Left lung (tissue), 4 donors: ENCODE measurements at regions not wholly inside any gene's neighbourhood (a gene's known extent, or its start where the extent isn't known, plus 50 kb on each side); places are given as distances from the start of the nearest gene placed in this dataset.

Source experiments
- ATAC-seq: fragments of 200-7000 bp; cut with Tn5 transposase; one replicate; pipeline ENCODE4 v1.9.1; 2020; ENCODE audit warnings: moderate library complexity
- DNase-seq, 4 donors: peaks; one replicate each; pipeline ENCODE4 v3.0.0-alpha.2; 2013 to 2020
- H3K27ac ChIP-seq, 2 donors: fragments of 200-600 bp; sonication (generic) in 1 of 2; one replicate each; pipeline versions ENCODE4 v1.5.0 to v1.8.0; 2020 to 2021
- H3K27me3 ChIP-seq, 2 donors: fragments of 200-600 bp; sonication (generic) in 1 of 2; one replicate each; pipeline versions ENCODE4 v1.5.0 to v1.8.0; 2020 to 2021
- H3K36me3 ChIP-seq, 2 donors: fragments of 200-600 bp; sonication (generic) in 1 of 2; one replicate each; pipeline versions ENCODE4 v1.5.0 to v1.8.0; 2020 to 2021
- H3K4me1 ChIP-seq, 2 donors: fragments of 200-600 bp; one replicate each; pipeline ENCODE4 v1.8.0; 2021
- H3K4me3 ChIP-seq, 2 donors: fragments of 200-600 bp; sonication (generic) in 1 of 2; one replicate each; pipeline versions ENCODE4 v1.5.0 to v1.8.0; 2020 to 2021; ENCODE audit warnings: mild to moderate bottlenecking in 1 of 2
- H3K9me3 ChIP-seq, 2 donors: fragments of 200-600 bp; sonication (generic) in 1 of 2; one replicate each; pipeline versions ENCODE4 v1.5.0 to v1.8.0; 2020 to 2021
- intact Hi-C, 2 donors: fragments of 100-400 bp; cut with DNase I; formaldehyde crosslinking; loops; one replicate each; pipeline versions ENCODE4 v1.11.2 to v1.14.2; 2022
- TF ChIP-seq, protein P1 (sequence below), 2 donors: fragments of 200-600 bp; sonication (generic) in 1 of 2; IDR thresholded peaks; one replicate each; pipeline versions ENCODE4 v1.5.0 to v1.8.0; 2021; ENCODE audit warnings: antibody characterized with exemption in 2 of 2
- donor health status: DM: no; HTN: yes; CAD: no.
- donor health status: DM: no; HTN: no; CAD: no.

DNA sequence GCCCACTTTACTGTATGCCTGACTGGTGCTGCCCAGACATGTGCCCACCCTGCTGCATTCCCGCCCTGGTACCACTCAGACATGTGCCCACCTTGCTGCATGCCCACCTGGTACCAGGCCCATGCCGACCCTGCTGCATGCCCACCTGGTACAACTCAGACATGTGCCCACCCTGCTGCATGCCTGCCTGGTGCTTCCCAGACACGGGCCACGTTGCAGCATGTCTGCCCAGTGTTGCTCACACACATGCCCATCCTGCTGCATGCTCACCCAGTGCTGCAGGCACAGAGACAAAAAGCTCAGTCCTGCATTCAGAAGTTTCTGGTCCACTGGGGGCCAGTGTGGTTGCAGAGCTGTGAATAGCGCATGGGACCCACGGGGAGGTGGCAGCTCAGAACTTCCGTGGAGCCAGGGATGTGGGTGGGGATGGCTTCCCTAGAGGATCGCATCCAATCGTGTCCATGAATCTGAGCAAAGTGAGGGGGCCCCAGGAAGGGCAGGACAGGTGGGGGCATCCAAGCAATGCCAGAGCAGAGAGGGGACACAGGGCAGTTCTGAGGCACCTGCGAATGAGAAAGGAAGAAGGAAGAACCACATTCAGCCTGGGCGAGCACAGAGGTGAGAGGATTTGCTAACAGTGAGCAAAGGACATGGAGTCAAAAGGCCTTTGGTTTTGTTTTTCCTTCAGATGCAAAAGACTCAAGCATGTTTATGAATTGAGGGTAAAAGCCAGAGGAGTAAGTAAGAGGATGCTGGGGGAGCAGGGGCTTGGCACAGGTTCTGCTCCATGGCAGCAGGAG, 175.9 kb upstream of the C14orf180 start:
- intact Hi-C loops: no loop called here
- TF ChIP-seq, protein P1, sequence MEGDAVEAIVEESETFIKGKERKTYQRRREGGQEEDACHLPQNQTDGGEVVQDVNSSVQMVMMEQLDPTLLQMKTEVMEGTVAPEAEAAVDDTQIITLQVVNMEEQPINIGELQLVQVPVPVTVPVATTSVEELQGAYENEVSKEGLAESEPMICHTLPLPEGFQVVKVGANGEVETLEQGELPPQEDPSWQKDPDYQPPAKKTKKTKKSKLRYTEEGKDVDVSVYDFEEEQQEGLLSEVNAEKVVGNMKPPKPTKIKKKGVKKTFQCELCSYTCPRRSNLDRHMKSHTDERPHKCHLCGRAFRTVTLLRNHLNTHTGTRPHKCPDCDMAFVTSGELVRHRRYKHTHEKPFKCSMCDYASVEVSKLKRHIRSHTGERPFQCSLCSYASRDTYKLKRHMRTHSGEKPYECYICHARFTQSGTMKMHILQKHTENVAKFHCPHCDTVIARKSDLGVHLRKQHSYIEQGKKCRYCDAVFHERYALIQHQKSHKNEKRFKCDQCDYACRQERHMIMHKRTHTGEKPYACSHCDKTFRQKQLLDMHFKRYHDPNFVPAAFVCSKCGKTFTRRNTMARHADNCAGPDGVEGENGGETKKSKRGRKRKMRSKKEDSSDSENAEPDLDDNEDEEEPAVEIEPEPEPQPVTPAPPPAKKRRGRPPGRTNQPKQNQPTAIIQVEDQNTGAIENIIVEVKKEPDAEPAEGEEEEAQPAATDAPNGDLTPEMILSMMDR (IDR thresholded peaks at IDR 0.05): no peak
- peaks cover 0 to 5% of the 10 kb centered on the region in 2 donors for H3K27me3 ChIP-seq
- H3K9me3 ChIP-seq: peaks cover 0 to 4% of the 10 kb centered on the region in 2 donors
- ATAC-seq (no peak), DNase-seq (peak in 1 of 4 donors; percentile 63)
- H3K36me3 ChIP-seq: no peaks in the 10 kb centered on the region
- no peak overlapping the region for H3K4me3 ChIP-seq
- H3K4me1 ChIP-seq: no peaks in the 10 kb centered on the region
- no peak overlapping the region for H3K27ac ChIP-seq

DNA sequence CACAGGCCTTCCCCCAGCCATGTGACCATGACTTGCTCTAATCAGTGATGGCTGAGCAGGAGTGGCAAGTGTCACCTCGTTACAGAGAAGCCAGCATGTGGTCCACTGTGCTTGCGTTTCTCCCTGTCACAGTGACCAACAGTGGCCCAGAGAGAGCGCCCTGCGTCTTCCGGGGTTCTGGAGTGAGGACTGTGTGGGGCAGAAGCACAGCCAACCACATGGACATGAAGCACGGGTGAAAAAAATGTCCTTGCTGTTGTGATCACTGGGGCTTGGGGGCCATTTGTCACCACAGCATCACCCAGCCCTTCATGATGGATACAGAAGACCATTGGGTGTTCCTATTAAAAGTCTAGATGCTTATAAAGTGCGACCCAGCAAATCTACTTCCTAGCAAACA, 174.6 kb upstream of the C14orf180 start:
- Histone ChIP-seq H3K4me1 (no peaks in the 10 kb centered on the region), H3K27me3 (peaks cover 0 to 5% of the 10 kb centered on the region in 2 donors), H3K27ac (no peak overlapping the region), H3K36me3 (no peaks in the 10 kb centered on the region), H3K4me3 (no peak overlapping the region), H3K9me3 (peaks cover 0 to 9% of the 10 kb centered on the region in 2 donors)
- no peak for ATAC-seq
- intact Hi-C loops: no loop called here
- TF ChIP-seq, protein P1 (IDR thresholded peaks at IDR 0.05): no peak
- no peak for DNase-seq

DNA sequence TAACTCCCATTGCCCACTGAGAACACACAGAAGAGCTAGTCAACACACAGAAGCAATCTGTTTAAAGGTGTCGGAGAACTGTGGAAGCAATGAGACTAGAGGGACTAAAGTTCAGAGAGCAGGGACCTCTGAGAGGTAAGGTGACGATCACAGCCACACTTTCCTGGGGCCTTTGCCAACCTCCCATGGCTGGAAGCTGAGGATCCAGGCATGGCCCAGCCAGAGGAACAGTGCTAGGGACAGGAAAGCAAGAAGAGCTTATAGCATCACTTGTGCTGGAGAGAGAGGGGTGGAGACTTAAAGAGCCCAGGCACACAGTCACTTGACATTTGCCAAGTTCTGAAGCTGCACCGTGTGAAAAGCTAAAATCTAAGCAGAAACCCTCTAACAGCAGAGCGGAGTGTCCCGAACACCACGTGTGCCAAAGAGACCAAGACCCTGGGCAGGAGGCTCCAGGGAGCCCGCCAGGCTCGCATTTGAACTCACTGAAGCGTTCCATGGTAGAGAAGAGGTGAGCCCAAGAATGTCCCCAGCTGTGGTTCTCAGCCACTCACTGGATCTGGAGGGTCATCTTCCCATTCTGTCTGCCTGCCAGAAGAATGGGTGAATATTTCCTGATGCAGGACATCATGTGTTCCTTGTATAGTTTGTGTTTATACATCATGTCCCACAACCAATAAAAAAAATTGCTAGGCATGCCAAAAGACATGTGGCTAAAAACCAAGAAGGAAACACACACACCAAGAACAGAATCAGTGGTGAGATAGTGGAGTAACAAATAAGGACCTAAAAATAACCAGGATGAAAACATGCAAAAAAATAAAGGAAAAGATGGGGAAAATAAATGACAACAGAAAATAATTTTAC, 174.0 kb upstream of the C14orf180 start:
- peak in 1 of 4 donors; percentile 24 for DNase-seq
- intact Hi-C loops: no loop called here
- H3K4me1 ChIP-seq: no peaks in the 10 kb centered on the region
- TF ChIP-seq, protein P1 (IDR thresholded peaks at IDR 0.05): no peak
- peaks cover 0 to 9% of the 10 kb centered on the region in 2 donors for H3K9me3 ChIP-seq
- H3K36me3 ChIP-seq: no peaks in the 10 kb centered on the region
- ATAC-seq: no peak
- peaks cover 0 to 5% of the 10 kb centered on the region in 2 donors for H3K27me3 ChIP-seq
- H3K27ac ChIP-seq: no peak overlapping the region
- no peak overlapping the region for H3K4me3 ChIP-seq

DNA sequence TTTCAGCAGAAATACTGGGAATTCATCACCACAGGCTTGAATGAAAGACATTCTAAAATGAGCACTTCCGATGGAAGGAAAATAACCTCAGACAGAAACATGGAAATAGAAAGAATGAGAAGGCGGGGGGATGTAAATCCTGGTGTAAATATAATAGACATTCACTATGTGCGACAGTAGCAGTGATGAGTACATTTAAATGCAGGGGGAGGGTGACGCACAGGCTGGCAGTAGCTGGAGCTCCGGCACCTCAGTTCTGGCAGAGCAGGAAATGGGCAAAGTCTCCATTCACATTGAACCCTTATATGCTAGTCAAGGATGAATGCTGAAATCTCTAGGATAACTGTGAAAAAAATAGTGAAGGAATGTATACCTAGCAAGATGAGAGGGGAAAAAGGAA, 172.7 kb upstream of the C14orf180 start:
- Histone ChIP-seq H3K4me1 (no peaks in the 10 kb centered on the region), H3K4me3 (no peak overlapping the region), H3K9me3 (peaks cover 0 to 9% of the 10 kb centered on the region in 2 donors), H3K27me3 (peaks cover 0 to 5% of the 10 kb centered on the region in 2 donors), H3K36me3 (no peaks in the 10 kb centered on the region), H3K27ac (no peak overlapping the region)
- ATAC-seq: no peak
- intact Hi-C loops: no loop called here
- TF ChIP-seq, protein P1 (IDR thresholded peaks at IDR 0.05): no peak
- DNase-seq: no peak

DNA sequence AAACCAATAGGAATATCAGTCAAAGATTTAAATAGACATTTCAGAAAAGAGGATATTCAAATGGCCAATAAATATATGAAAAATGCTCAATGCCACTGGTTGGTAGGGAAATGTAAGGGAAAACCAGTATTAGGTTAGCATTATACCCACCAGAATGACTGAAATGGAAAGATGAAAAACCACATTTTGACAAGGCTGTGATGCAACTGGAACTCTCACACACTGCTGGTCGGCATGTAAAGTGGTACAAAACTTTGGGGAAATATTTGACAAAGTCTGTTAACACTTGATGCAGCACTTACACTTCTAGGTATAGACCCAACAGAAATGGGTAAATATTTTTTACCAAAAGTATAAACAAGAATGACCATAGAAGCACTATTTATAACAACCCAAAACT, 163.2 kb upstream of the C14orf180 start:
- Histone ChIP-seq H3K36me3 (no peaks in the 10 kb centered on the region), H3K4me3 (no peak overlapping the region), H3K27me3 (no peaks in the 10 kb centered on the region), H3K9me3 (no peaks in the 10 kb centered on the region), H3K27ac (no peak overlapping the region), H3K4me1 (no peaks in the 10 kb centered on the region)
- TF ChIP-seq, protein P1 (IDR thresholded peaks at IDR 0.05): no peak
- ATAC-seq (no peak), DNase-seq (no peak)
- intact Hi-C loops: no loop called here
